ENCODE measurements at regions not wholly inside any gene's neighbourhood (a gene's known extent, or its start where the extent isn't known, plus 50 kb on each side); places are given as distances from the start of the nearest gene placed in this dataset.

GRCh38 chr4:115609631-115610030, 496.2 kb upstream of the NDST4 start:
- Histone ChIP-seq H3K79me1 (ENCODE audit: insufficient read depth, low read depth, low read length, poor library complexity, severe bottlenecking) (no peaks in the 10 kb centered on the region), H2BK20ac (ENCODE audit: low read depth, low read length, poor library complexity, severe bottlenecking) (no peak overlapping the region), H3K9ac (ENCODE audit: extremely low read depth, insufficient read length, low read length) (no peak overlapping the region), H2BK120ac (ENCODE audit: low read depth, low read length, poor library complexity, severe bottlenecking) (no peak overlapping the region), H2BK12ac (ENCODE audit: insufficient read length, low read depth, low read length) (no peak overlapping the region), H2AK5ac (ENCODE audit: insufficient read length, low read length) (no peak overlapping the region), H3K9me3 (ENCODE audit: control insufficient read depth, low read depth, low read length) (no peaks in the 10 kb centered on the region), H3K14ac (ENCODE audit: insufficient read depth, low read length) (no peak overlapping the region), H3K4me1 (ENCODE audit: insufficient read depth, low read length) (no peaks in the 10 kb centered on the region), H4K91ac (ENCODE audit: insufficient read length, low read depth, low read length) (no peak overlapping the region), H3K4me2 (ENCODE audit: insufficient read depth, insufficient read length, low read length) (no peak overlapping the region), H3K4ac (ENCODE audit: low read depth, low read length) (no peak overlapping the region), H3T11ph (ENCODE audit: low read length) (no peak overlapping the region), H3K79me2 (ENCODE audit: insufficient read depth, low read length) (no peaks in the 10 kb centered on the region), H2BK15ac (ENCODE audit: low read depth, low read length) (no peak overlapping the region), H3K56ac (ENCODE audit: insufficient read length, low read depth, low read length) (no peak overlapping the region), H3K23ac (ENCODE audit: insufficient read length, low read depth, low read length) (no peak overlapping the region), H4K20me1 (ENCODE audit: control insufficient read depth, insufficient read depth, insufficient read length) (no peaks in the 10 kb centered on the region), H3K27me3 (ENCODE audit: insufficient read depth, low read length) (no peaks in the 10 kb centered on the region), H4K5ac (ENCODE audit: insufficient read length, low read depth, low read length) (no peak overlapping the region), H2BK5ac (ENCODE audit: insufficient read length, low read length) (no peak overlapping the region), H2AFZ (ENCODE audit: low read length) (no peak overlapping the region), H3K23me2 (ENCODE audit: insufficient read length, low read depth, low read length, poor library complexity, severe bottlenecking) (no peaks in the 10 kb centered on the region), H3K18ac (ENCODE audit: insufficient read length, low read depth, low read length) (no peak overlapping the region), H3K27ac (ENCODE audit: insufficient read length, low read depth, low read length) (no peak overlapping the region), H4K8ac (replicated peaks; ENCODE audit: insufficient read length, low read depth, low read length) (no peak overlapping the region)
- Mint-ChIP-seq H3K4me3 (no peak overlapping the region), H3K4me1 (no peaks in the 10 kb centered on the region), H3K9me3 (no peaks in the 10 kb centered on the region), H3K36me3 (ENCODE audit: insufficient read depth in 1 of 3, low read depth in 3 of 3) (no peaks in the 10 kb centered on the region), H3K27ac (no peak overlapping the region), H3K27me3 (ENCODE audit: low read depth) (no peaks in the 10 kb centered on the region)
- no peak for DNase-seq
- no peak for TF ChIP-seq CTCF (conservative IDR thresholded peaks at IDR 0.05)
- WGBS (ENCODE audit: extremely low coverage, insufficient read length, low lambda C conversion rate) = no CpG with 5 or more reads among the region's 2 CpGs
